Omental fat pad (tissue), 3 donors: ENCODE measurements at regions not wholly inside any gene's neighbourhood (a gene's known extent, or its start where the extent isn't known, plus 50 kb on each side); places are given as distances from the start of the nearest gene placed in this dataset.

Experiments used
- ATAC-seq: fragments of 150-250 bp; one replicate; pipeline ENCODE4 v1.9.1; 2016; ENCODE audit warnings: mild to moderate bottlenecking, moderate library complexity; ENCODE audit not compliant: low FRiP score
- DNase-seq: peaks from one replicate; pipeline ENCODE4 v3.0.0-alpha.2; 2019; ENCODE audit warnings: low spot score
- TF ChIP-seq, protein P1 (sequence below), 3 donors: fragments of 450-650 bp; IDR thresholded peaks; one replicate each; pipeline ENCODE4 v1.5.1; 2016 to 2017; ENCODE audit warnings: antibody characterized with exemption in 3 of 3, mild to moderate bottlenecking in 3 of 3, moderate library complexity in 2 of 3

DNA sequence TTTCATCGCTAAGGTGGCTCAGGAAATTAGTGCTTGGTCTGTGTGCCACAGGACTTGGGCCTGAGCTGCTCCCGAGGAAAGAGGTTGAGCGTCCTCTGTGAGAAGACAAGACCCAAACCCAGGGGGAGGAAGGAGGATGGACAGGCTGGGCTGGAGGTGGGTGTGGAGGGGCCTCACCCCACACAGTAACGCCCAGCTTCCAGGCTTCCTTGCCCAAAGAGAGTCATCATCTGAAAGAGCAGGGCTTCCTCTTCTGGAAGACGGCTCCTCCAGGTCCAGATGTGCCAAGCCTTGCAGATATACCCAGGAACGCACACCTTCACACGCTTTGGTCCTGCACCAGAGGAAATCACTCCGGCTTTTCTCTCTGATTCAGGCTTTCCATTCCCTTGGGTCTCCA, 127.8 kb upstream of the MGMT start:
- DNase-seq: no peak
- TF ChIP-seq, protein P1, sequence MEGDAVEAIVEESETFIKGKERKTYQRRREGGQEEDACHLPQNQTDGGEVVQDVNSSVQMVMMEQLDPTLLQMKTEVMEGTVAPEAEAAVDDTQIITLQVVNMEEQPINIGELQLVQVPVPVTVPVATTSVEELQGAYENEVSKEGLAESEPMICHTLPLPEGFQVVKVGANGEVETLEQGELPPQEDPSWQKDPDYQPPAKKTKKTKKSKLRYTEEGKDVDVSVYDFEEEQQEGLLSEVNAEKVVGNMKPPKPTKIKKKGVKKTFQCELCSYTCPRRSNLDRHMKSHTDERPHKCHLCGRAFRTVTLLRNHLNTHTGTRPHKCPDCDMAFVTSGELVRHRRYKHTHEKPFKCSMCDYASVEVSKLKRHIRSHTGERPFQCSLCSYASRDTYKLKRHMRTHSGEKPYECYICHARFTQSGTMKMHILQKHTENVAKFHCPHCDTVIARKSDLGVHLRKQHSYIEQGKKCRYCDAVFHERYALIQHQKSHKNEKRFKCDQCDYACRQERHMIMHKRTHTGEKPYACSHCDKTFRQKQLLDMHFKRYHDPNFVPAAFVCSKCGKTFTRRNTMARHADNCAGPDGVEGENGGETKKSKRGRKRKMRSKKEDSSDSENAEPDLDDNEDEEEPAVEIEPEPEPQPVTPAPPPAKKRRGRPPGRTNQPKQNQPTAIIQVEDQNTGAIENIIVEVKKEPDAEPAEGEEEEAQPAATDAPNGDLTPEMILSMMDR (IDR thresholded peaks at IDR 0.05): no peak
- ATAC-seq: no peak

DNA sequence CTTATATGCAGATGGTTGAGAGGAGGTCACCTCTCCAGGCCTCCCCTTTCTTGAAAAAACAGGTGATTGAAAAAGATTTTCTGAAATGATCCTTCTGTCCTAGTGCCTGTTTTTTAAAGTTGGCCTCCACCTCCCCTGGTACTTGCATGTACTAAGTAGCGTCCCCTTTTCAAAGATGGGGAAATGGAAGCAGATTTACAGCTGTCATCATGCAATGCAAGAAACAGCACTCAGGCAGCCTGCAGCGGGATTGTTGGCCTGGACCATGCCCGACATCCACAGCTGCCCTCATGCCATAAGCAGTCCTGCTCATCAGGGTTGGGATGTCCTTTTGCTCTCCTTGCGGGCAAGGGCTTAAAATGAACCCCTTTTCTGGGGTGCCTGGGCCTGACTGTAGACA, 127.2 kb upstream of the MGMT start:
- TF ChIP-seq, protein P1 (IDR thresholded peaks at IDR 0.05): no peak
- DNase-seq (no peak), ATAC-seq (no peak)

DNA sequence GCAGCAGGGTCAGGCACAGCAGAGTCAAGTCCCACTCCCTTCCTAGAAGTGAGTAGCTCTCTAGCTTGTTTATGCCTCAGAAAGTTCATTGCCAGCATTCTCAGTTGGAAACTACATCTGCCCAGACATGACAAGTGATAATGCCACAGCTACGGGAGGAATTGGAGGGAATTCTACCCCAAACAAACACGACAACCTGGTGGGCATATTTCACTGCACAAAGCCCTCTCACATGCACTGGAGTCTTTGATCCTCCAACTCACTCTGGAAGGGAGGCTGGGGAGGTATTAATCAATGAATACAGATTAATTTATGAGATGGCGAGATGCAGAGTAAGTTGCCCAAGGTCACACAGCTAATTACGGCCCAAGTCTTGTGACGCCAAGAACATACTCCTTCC, 126.0 kb upstream of the MGMT start:
- ATAC-seq (no peak), DNase-seq (no peak)
- TF ChIP-seq, protein P1 (IDR thresholded peaks at IDR 0.05): no peak

DNA sequence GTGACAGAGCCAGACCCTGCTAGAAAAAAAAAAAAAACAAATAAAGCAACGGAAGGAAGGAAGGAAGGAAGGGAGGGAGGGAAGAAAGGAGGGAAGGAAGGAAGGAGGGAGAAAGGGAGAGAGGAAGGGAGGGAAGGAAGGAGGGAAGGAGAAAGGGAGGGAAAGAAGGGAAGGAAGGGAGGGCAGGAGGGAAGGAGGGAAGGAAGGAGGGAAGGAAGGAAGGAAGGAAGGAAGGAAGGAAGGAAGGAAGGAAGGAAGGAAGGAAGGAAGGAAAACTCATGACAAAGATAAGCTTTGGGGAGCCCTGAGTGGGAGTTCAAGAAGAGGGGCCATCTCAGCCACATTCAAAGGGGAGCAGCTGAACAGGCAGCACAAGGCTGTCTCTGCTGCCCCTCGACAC, 124.7 kb upstream of the MGMT start:
- no peak for ATAC-seq
- TF ChIP-seq, protein P1 (IDR thresholded peaks at IDR 0.05): no peak

DNA sequence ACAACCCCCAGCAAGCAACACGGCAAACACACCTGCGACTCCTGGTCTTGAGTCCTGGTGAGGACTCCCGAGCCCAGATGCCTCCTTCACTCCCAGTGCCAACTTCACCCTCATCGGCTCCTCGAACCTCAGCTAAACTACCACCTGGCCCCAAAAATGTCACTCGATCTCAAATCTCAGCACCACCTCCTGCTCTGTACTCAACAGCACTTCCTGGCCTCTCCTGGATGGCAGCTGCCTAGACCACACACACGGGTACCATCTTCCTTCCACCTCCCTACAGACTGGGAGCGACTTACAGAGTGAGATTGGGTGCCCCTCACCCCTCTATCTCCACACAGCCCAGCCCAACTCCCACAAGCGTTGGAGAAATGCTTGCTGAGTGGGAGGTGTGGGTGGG, 123.9 kb upstream of the MGMT start:
- DNase-seq (no peak), ATAC-seq (no peak)
- TF ChIP-seq, protein P1 (IDR thresholded peaks at IDR 0.05): no peak

More for the DNA sequence above, 124.7 kb upstream of the MGMT start:
- DNase-seq: no peak

DNA sequence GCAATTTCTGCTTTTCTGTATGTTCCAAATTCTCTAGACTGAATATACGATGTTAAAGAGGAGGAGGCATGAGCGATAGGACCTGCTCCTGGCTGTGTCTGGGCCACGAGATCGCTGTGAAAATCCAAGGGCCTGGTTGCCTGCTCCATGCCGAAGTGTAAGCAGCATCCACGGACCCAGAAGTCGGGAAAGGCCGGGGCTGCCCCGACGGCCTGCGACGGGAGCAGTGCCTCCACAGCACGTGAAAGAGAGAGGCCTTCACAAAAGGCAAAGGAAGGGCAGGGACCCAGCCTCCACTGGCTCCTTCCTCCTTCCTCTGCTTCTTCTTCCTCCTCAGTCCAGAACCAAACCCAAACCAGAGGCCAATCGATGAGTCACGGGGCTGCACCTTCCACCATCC, 122.9 kb upstream of the MGMT start:
- DNase-seq (no peak), ATAC-seq (no peak)
- TF ChIP-seq, protein P1 (IDR thresholded peaks at IDR 0.05): no peak

DNA sequence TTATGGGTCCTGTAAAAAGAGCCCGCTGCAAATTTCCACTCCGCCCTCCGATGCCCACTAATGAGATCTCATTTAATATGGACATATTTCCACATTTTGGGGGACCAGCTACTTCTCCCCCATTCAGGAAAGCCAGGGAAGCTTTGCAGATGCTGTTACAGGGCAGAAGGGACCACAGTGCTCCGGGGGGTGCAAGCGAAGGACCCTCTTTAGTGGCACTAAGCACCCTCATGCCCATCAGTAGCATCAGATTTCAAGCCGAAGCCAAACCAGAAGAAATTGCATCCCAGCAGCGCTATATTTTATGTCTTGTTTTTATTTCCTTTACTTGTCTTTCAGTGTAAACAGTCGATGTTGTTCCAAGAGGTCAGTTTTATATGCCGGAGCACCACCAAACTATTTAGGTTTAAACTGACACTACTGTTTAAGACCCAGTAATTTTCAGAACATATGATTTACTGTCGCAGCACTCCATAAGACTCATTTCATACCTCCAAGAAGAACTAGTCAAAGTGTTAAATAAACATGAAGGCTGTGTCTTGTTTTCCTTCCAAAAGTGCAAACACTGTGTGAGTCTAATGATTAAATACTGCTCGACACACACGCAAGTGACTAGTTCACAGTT, 122.2 kb upstream of the MGMT start:
- no peak for DNase-seq
- ATAC-seq: no peak
- TF ChIP-seq, protein P1 (IDR thresholded peaks at IDR 0.05): no peak
